H9 (cell line): ENCODE measurements at regions not wholly inside any gene's neighbourhood (a gene's known extent, or its start where the extent isn't known, plus 50 kb on each side); places are given as distances from the start of the nearest gene placed in this dataset.

ENCODE experiments used
- DNase-seq: peaks from one replicate; pipeline ENCODE4 v3.0.0-alpha.2; 2017
- H2AFZ ChIP-seq: one replicate; pipeline ENCODE4 v1.6.1; 2013; ENCODE audit warnings: mild to moderate bottlenecking, low read length, control low read depth, moderate library complexity
- H2AK5ac ChIP-seq: 2 replicates; pipeline ENCODE4 v1.6.1; 2013; ENCODE audit warnings: low read length, control low read depth, mixed read lengths; ENCODE audit not compliant: insufficient read length
- H2BK120ac ChIP-seq: one replicate; pipeline ENCODE4 v1.6.1; 2013; ENCODE audit warnings: low read depth, mild to moderate bottlenecking, low read length, control low read depth, inconsistent platforms; ENCODE audit not compliant: poor library complexity, severe bottlenecking
- H2BK12ac ChIP-seq: 2 replicates; pipeline ENCODE4 v1.6.1; 2013; ENCODE audit warnings: low read length, control low read depth, mixed read lengths, low read depth; ENCODE audit not compliant: insufficient read length
- H2BK15ac ChIP-seq: 2 replicates; pipeline ENCODE4 v1.6.1; 2013; ENCODE audit warnings: low read depth, low read length, control low read depth
- H2BK20ac ChIP-seq: one replicate; pipeline ENCODE4 v1.6.1; 2013; ENCODE audit warnings: low read depth, mild to moderate bottlenecking, low read length, control low read depth, inconsistent platforms; ENCODE audit not compliant: poor library complexity, severe bottlenecking
- H2BK5ac ChIP-seq: 2 replicates; pipeline ENCODE4 v1.6.1; 2013; ENCODE audit warnings: low read length, control low read depth, mixed read lengths; ENCODE audit not compliant: insufficient read length
- H3K14ac ChIP-seq: 2 replicates; pipeline ENCODE4 v1.6.1; 2013; ENCODE audit warnings: low read length, control low read depth; ENCODE audit not compliant: insufficient read depth
- H3K18ac ChIP-seq: 2 replicates; pipeline ENCODE4 v1.6.1; 2013; ENCODE audit warnings: low read depth, mild to moderate bottlenecking, mixed read lengths, low read length, control low read depth; ENCODE audit not compliant: insufficient read length
- H3K23ac ChIP-seq: 2 replicates; pipeline ENCODE4 v1.6.1; 2013; ENCODE audit warnings: low read length, control low read depth, mixed read lengths, low read depth; ENCODE audit not compliant: insufficient read length
- H3K23me2 ChIP-seq: 2 replicates; pipeline ENCODE4 v1.6.1; 2013; ENCODE audit warnings: low read depth, mild to moderate bottlenecking, mixed read lengths, low read length, control low read depth; ENCODE audit not compliant: insufficient read length, poor library complexity, severe bottlenecking
- H3K27ac ChIP-seq: 2 replicates; pipeline ENCODE4 v1.5.1; 2013; ENCODE audit warnings: low read length, control low read depth, mixed read lengths, low read depth; ENCODE audit not compliant: insufficient read length
- H3K27me3 ChIP-seq: 2 replicates; pipeline ENCODE4 v1.6.1; 2013; ENCODE audit warnings: low read length, control low read depth, inconsistent platforms; ENCODE audit not compliant: insufficient read depth
- H3K4ac ChIP-seq: 2 replicates; pipeline ENCODE4 v1.6.1; 2013; ENCODE audit warnings: low read depth, mild to moderate bottlenecking, control low read depth, inconsistent platforms, low read length, moderate library complexity
- H3K4me1 ChIP-seq: 2 replicates; pipeline ENCODE4 v1.6.1; 2013; ENCODE audit warnings: low read length, control low read depth, inconsistent platforms; ENCODE audit not compliant: insufficient read depth
- H3K4me2 ChIP-seq: 2 replicates; pipeline ENCODE4 v1.6.1; 2013; ENCODE audit warnings: low read length, control low read depth, mixed read lengths; ENCODE audit not compliant: insufficient read length, insufficient read depth
- H3K56ac ChIP-seq: 2 replicates; pipeline ENCODE4 v1.6.1; 2013; ENCODE audit warnings: low read depth, mild to moderate bottlenecking, mixed read lengths, low read length, control low read depth; ENCODE audit not compliant: insufficient read length
- H3K79me1 ChIP-seq: 2 replicates; pipeline ENCODE4 v1.6.1; 2013; ENCODE audit warnings: low read depth, mild to moderate bottlenecking, moderate library complexity, low read length, control low read depth, inconsistent platforms; ENCODE audit not compliant: insufficient read depth, poor library complexity, severe bottlenecking
- H3K79me2 ChIP-seq: 2 replicates; pipeline ENCODE4 v1.6.1; 2013; ENCODE audit warnings: low read length, control low read depth, inconsistent platforms; ENCODE audit not compliant: insufficient read depth
- H3K9ac ChIP-seq: 2 replicates; pipeline ENCODE4 v1.6.1; 2013; ENCODE audit warnings: low read length, control low read depth, mixed read lengths; ENCODE audit not compliant: insufficient read length; ENCODE audit errors: extremely low read depth
- H3K9me3 ChIP-seq: one replicate; pipeline ENCODE4 v1.6.1; 2013; ENCODE audit warnings: low read depth, low read length, inconsistent platforms; ENCODE audit not compliant: control insufficient read depth
- H3T11ph ChIP-seq: one replicate; pipeline ENCODE4 v1.6.1; 2013; ENCODE audit warnings: mild to moderate bottlenecking, low read length, control low read depth, inconsistent platforms
- H4K20me1 ChIP-seq: one replicate; pipeline ENCODE4 v1.6.1; 2013; ENCODE audit not compliant: control insufficient read depth, insufficient read length, insufficient read depth
- H4K5ac ChIP-seq: 2 replicates; pipeline ENCODE4 v1.6.1; 2013; ENCODE audit warnings: low read depth, mild to moderate bottlenecking, mixed read lengths, low read length, control low read depth; ENCODE audit not compliant: insufficient read length
- H4K8ac ChIP-seq: replicated peaks from 2 replicates; pipeline ENCODE4 v1.6.1; 2013; ENCODE audit warnings: low read length, control low read depth, mixed read lengths, low read depth; ENCODE audit not compliant: insufficient read length
- H4K91ac ChIP-seq: 2 replicates; pipeline ENCODE4 v1.6.1; 2013; ENCODE audit warnings: low read depth, mild to moderate bottlenecking, moderate library complexity, mixed read lengths, low read length, control low read depth; ENCODE audit not compliant: insufficient read length
- H3K27ac Mint-ChIP-seq, 3 experiments: 2 replicates in 2 of 3; 3 replicates in 1 of 3; pipeline ENCODE4 v1.8.0; 2020 to 2021; ENCODE audit warnings: mixed read lengths in 3 of 3, mild to moderate bottlenecking in 1 of 3, moderate library complexity in 1 of 3
- H3K27me3 Mint-ChIP-seq: 2 replicates; pipeline ENCODE4 v1.8.0; 2021; ENCODE audit warnings: low read depth, mild to moderate bottlenecking, moderate library complexity, mixed read lengths
- H3K36me3 Mint-ChIP-seq, 3 experiments: 2 replicates in 2 of 3; 3 replicates in 1 of 3; pipeline ENCODE4 v1.8.0; 2020 to 2021; ENCODE audit warnings: low read depth in 3 of 3, mixed read lengths in 3 of 3; ENCODE audit not compliant: insufficient read depth in 1 of 3
- H3K4me1 Mint-ChIP-seq, 2 experiments: 2 replicates each; pipeline ENCODE4 v1.8.0; 2020; ENCODE audit warnings: mixed read lengths in 2 of 2
- H3K4me3 Mint-ChIP-seq, 2 experiments: 2 replicates in 1 of 2; 3 replicates in 1 of 2; pipeline ENCODE4 v1.8.0; 2020 to 2021; ENCODE audit warnings: mild to moderate bottlenecking in 2 of 2, mixed read lengths in 2 of 2, moderate library complexity in 1 of 2
- H3K9me3 Mint-ChIP-seq, 2 experiments: 2 replicates in 1 of 2; 3 replicates in 1 of 2; pipeline ENCODE4 v1.8.0; 2020; ENCODE audit warnings: mild to moderate bottlenecking in 2 of 2, mixed read lengths in 2 of 2, moderate library complexity in 1 of 2
- WGBS: extraction: QIAGEN DNeasy Blood & Tissue Kit; methylation state at CpG from one replicate; pipeline ENCODE4 v1.1.7; 2013; ENCODE audit warnings: missing lambda C conversion rate, low lambda C conversion rate, mixed read lengths; ENCODE audit not compliant: insufficient read length; ENCODE audit errors: extremely low coverage; 5-methylcytosine and 5-hydroxymethylcytosine counted together
- TF ChIP-seq, protein P1 (sequence below): fragments of 200-600 bp; sonication (generic); conservative IDR thresholded peaks from 3 replicates; pipeline ENCODE4 v1.8.0; 2021; ENCODE audit warnings: antibody characterized with exemption, mild to moderate bottlenecking

DNA sequence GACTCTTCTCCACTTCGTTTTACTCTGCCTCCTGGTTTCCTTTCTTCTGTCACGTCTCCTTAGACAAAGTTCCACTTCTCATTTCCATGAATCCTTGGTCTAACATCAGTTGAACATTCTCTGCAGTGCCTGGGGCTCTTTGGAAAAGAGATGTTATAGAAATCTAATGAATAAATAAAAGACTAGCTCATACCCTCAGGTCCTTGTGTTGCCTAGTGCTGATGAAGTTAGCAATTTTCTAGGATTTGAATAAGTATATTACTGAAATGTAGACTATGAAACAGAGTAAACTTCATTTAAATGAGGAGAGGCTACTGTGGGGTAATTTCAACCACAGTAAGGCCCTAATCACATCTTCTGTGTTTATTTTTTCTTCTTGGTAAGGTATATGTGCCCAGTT, 146.9 kb upstream of the CADPS start:
- Histone ChIP-seq H2BK12ac (no peak overlapping the region), H3K27me3 (no peaks in the 10 kb centered on the region), H3K27ac (no peak overlapping the region), H3K4me1 (no peaks in the 10 kb centered on the region), H2BK5ac (no peak overlapping the region), H3K79me2 (no peaks in the 10 kb centered on the region), H4K91ac (no peak overlapping the region), H2BK20ac (no peak overlapping the region), H2BK120ac (no peak overlapping the region), H3K4ac (no peak overlapping the region), H3K9ac (no peak overlapping the region), H3K18ac (no peak overlapping the region), H3K9me3 (no peaks in the 10 kb centered on the region), H4K8ac (no peak overlapping the region), H2AFZ (no peak overlapping the region), H3K79me1 (no peaks in the 10 kb centered on the region), H2AK5ac (no peak overlapping the region), H4K5ac (no peak overlapping the region), H3K23me2 (no peaks in the 10 kb centered on the region), H3K14ac (no peak overlapping the region), H4K20me1 (no peaks in the 10 kb centered on the region), H2BK15ac (no peak overlapping the region), H3K23ac (no peak overlapping the region), H3K4me2 (no peak overlapping the region), H3T11ph (no peak overlapping the region), H3K56ac (no peak overlapping the region)
- WGBS, result no CpG with 5 or more reads among the region's 2 CpGs
- no peak for DNase-seq
- no peak overlapping the region for H3K4me3 Mint-ChIP-seq
- H3K27me3 Mint-ChIP-seq, result no peaks in the 10 kb centered on the region
- H3K4me1 Mint-ChIP-seq, result peaks cover 2 to 3% of the 10 kb centered on the region in 2 experiments; a peak in 1 of 4 replicates
- peaks cover 3 to 4% of the 10 kb centered on the region in 2 experiments; a peak in 4 of 5 replicates for H3K9me3 Mint-ChIP-seq
- peaks cover 16 to 26% (median 16%) of the 10 kb centered on the region in 3 experiments for H3K36me3 Mint-ChIP-seq
- H3K27ac Mint-ChIP-seq, result 0 out of 7 replicates have a peak overlapping the region, but pooled peaks of 1 of the 3 experiments have one; percentile 9
- TF ChIP-seq, protein P1, sequence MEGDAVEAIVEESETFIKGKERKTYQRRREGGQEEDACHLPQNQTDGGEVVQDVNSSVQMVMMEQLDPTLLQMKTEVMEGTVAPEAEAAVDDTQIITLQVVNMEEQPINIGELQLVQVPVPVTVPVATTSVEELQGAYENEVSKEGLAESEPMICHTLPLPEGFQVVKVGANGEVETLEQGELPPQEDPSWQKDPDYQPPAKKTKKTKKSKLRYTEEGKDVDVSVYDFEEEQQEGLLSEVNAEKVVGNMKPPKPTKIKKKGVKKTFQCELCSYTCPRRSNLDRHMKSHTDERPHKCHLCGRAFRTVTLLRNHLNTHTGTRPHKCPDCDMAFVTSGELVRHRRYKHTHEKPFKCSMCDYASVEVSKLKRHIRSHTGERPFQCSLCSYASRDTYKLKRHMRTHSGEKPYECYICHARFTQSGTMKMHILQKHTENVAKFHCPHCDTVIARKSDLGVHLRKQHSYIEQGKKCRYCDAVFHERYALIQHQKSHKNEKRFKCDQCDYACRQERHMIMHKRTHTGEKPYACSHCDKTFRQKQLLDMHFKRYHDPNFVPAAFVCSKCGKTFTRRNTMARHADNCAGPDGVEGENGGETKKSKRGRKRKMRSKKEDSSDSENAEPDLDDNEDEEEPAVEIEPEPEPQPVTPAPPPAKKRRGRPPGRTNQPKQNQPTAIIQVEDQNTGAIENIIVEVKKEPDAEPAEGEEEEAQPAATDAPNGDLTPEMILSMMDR, result no peak
